ENCODE measurements at regions not wholly inside any gene's neighbourhood (a gene's known extent, or its start where the extent isn't known, plus 50 kb on each side); places are given as distances from the start of the nearest gene placed in this dataset.

DNA sequence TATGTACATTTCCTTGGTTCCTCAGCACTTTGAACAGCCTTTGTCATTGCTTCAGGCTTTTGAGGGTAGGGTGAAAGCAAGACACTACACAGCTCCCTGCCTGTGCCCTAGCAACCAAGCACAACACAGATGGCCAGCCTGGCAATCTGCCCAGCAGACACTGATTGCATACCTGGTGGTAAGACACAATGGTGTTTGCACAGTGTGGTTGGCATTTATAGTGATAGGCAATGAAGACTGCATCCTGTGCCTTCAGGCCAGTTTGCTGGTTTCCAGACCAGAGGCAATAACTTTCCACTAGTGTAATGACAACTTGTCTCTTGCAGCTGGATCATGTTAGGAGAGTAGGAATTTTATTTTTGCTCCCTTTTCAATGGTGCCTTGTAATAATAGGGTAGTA is 144.5 kb upstream of the TNC start:
- Histone ChIP-seq H3K27me3 (ENCODE audit: control insufficient read depth in 1 of 2, insufficient read depth in 2 of 2, low read length in 2 of 2) (no peaks in the 10 kb centered on the region), H3K9ac (ENCODE audit: insufficient read depth, low read depth, low read length) (no peak overlapping the region), H3K4me1 (ENCODE audit: insufficient read depth, low read length) (no peaks in the 10 kb centered on the region), H3K27ac (ENCODE audit: extremely low read length, insufficient read depth, low read length) (no peak overlapping the region), H3K4me2 (ENCODE audit: low read depth, low read length) (no peak overlapping the region), H3K79me2 (ENCODE audit: insufficient read depth, low read length) (no peaks in the 10 kb centered on the region), H2AFZ (ENCODE audit: low read length) (no peak overlapping the region), H4K20me1 (ENCODE audit: insufficient read depth, low read length) (no peaks in the 10 kb centered on the region), H3K36me3 (replicated peaks in 1 of 2; ENCODE audit: control insufficient read depth in 1 of 2, insufficient read depth in 2 of 2, low read length in 2 of 2) (no peaks in the 10 kb centered on the region), H3K9me3 (ENCODE audit: low read length) (no peaks in the 10 kb centered on the region), H3K4me3 (replicated peaks in 1 of 3; ENCODE audit: insufficient read depth in 1 of 3, low read depth in 2 of 3, low read length in 3 of 3) (no peak overlapping the region)
- ChIA-PET CTCF (ENCODE audit: low intra/inter-chr PET ratio, low total read pairs) (no interaction called here), POLR2A (no interaction called here)
- no TSS peak for BruUV-seq (replicated peaks)
- FAIRE-seq (no peak), DNase-seq (ENCODE audit: low spot score) (peak; percentile 3), ATAC-seq (no peak)
- intact Hi-C loops (cut with micrococcal nuclease; ENCODE audit: unreplicated experiment): no loop called here
- in situ Hi-C loops (cut with HindIII; ENCODE audit: extremely low pct_ligation_motif_present, low pct_unique_long_range_greater_than_20kb): no loop called here
- TF ChIP-seq HOXA3 (CRISPR knock-in tag; IDR thresholded peaks at IDR 0.05): no peak
- TF ChIP-seq ZNF234 (CRISPR knock-in tag; conservative IDR thresholded peaks at IDR 0.05): no peak
- TF ChIP-seq NFYB (CRISPR knock-in tag; IDR thresholded peaks at IDR 0.05): no peak
- no peak for TF ChIP-seq ADNP (CRISPR knock-in tag; IDR thresholded peaks at IDR 0.05)
- no peak for TF ChIP-seq NFE2L2 (IDR thresholded peaks at IDR 0.05; ENCODE audit: low read length)
- TF ChIP-seq FOXO1 (CRISPR knock-in tag; IDR thresholded peaks at IDR 0.05): no peak
- TF ChIP-seq, protein P1, sequence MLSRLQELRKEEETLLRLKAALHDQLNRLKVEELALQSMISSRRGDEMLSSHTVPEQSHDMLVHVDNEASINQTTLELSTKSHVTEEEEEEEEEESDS (CRISPR knock-in tag; IDR thresholded peaks at IDR 0.05; ENCODE audit: borderline replicate concordance): no peak
- no peak for TF ChIP-seq ZNF446 (CRISPR knock-in tag; IDR thresholded peaks at IDR 0.05)
- no peak for TF ChIP-seq FOXJ3 (CRISPR knock-in tag; IDR thresholded peaks at IDR 0.05; ENCODE audit: borderline replicate concordance)
- TF ChIP-seq ZMYM3 (CRISPR knock-in tag; IDR thresholded peaks at IDR 0.05): no peak

DNA sequence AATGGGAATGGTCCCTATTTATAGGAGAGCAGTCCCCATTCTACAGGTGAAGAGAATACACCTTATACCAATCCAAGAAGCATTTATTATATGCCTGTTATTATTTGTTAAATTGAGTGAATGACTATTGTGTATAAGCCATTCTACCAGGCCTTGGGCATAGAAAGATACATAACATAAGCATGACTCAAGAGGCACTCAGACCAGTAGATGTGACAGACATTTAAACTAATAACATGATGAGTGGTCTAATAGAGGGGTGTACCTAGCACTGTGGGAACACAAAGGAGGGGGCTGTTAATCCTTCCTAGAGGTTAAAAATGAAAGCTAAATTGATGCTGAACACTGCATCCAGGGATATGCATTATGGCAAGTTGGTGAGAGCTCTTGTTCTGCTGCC is 145.0 kb upstream of the TNC start:
- intact Hi-C loops (cut with micrococcal nuclease; ENCODE audit: unreplicated experiment): no loop called here
- Histone ChIP-seq H2AFZ (ENCODE audit: low read length) (no peak overlapping the region), H4K20me1 (ENCODE audit: insufficient read depth, low read length) (no peaks in the 10 kb centered on the region), H3K4me2 (ENCODE audit: low read depth, low read length) (no peak overlapping the region), H3K4me1 (ENCODE audit: insufficient read depth, low read length) (no peaks in the 10 kb centered on the region), H3K9me3 (ENCODE audit: low read length) (no peaks in the 10 kb centered on the region), H3K36me3 (replicated peaks in 1 of 2; ENCODE audit: control insufficient read depth in 1 of 2, insufficient read depth in 2 of 2, low read length in 2 of 2) (no peaks in the 10 kb centered on the region), H3K4me3 (replicated peaks in 1 of 3; ENCODE audit: insufficient read depth in 1 of 3, low read depth in 2 of 3, low read length in 3 of 3) (no peak overlapping the region), H3K9ac (ENCODE audit: insufficient read depth, low read depth, low read length) (no peak overlapping the region), H3K79me2 (ENCODE audit: insufficient read depth, low read length) (no peaks in the 10 kb centered on the region), H3K27ac (ENCODE audit: extremely low read length, insufficient read depth, low read length) (no peak overlapping the region), H3K27me3 (ENCODE audit: control insufficient read depth in 1 of 2, insufficient read depth in 2 of 2, low read length in 2 of 2) (no peaks in the 10 kb centered on the region)
- ATAC-seq: no peak
- TF ChIP-seq ZNF468 (CRISPR knock-in tag; IDR thresholded peaks at IDR 0.05) (no peak), ZNF160 (CRISPR knock-in tag; IDR thresholded peaks at IDR 0.05) (no peak)
- ChIA-PET CTCF (ENCODE audit: low intra/inter-chr PET ratio, low total read pairs) (no interaction called here), POLR2A (no interaction called here)
- in situ Hi-C loops (cut with HindIII; ENCODE audit: extremely low pct_ligation_motif_present, low pct_unique_long_range_greater_than_20kb): no loop called here
- no TSS peak for BruUV-seq (replicated peaks)
- no peak for DNase-seq (ENCODE audit: low spot score)
- FAIRE-seq: no peak
